ENCODE measurements at regions not wholly inside any gene's neighbourhood (a gene's known extent, or its start where the extent isn't known, plus 50 kb on each side); places are given as distances from the start of the nearest gene placed in this dataset.
A peak's percentile ranks its signal among the peaks of the same experiment; 100 is the strongest.
"Not testable (repeated sequence)": the region's sequence is repeated elsewhere in the genome, so short reads cannot be mapped to it uniquely, and the experiment has no call there.

GRCh38 chr5:10069637-10070313 is 179.9 kb downstream of the ATPSCKMT start:
- no peak for DNase-seq

GRCh38 chr5:10065428-10066000 is 184.2 kb downstream of the ATPSCKMT start:
- no peak for DNase-seq

- DNase-seq: no peak
Measured at GRCh38 chr5:10064546-10065195, 185.0 kb downstream of the ATPSCKMT start.

GRCh38 chr5:10063997-10064396 is 185.7 kb downstream of the ATPSCKMT start:
- no peak for DNase-seq

DNA sequence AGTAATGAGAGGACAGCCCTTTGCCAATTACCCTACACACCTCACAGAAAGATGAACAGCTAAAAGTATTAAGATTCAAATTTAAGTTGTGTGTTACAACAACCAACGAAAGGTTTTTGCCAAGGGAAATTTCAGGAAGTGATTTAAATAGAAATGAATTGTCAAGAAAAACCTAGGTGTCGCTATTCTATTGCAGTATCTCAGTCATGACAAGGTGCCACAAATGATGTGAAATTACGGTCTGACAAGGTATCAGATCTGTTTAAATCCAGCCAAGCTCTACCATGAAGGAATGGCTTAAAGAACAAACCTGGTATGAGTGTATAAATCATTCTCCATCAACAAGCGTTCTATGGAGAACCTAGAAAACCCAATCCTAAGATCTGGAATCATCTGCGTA is 189.7 kb downstream of the ATPSCKMT start:
- no peak for DNase-seq

- DNase-seq: no peak
Measured at GRCh38 chr5:10059556-10059955, 190.1 kb downstream of the ATPSCKMT start.

- DNase-seq: no peak
Measured at GRCh38 chr5:10057356-10057755, 192.3 kb downstream of the ATPSCKMT start.

- no peak for DNase-seq
Measured at GRCh38 chr5:10056228-10056760, 193.4 kb downstream of the ATPSCKMT start.

DNA sequence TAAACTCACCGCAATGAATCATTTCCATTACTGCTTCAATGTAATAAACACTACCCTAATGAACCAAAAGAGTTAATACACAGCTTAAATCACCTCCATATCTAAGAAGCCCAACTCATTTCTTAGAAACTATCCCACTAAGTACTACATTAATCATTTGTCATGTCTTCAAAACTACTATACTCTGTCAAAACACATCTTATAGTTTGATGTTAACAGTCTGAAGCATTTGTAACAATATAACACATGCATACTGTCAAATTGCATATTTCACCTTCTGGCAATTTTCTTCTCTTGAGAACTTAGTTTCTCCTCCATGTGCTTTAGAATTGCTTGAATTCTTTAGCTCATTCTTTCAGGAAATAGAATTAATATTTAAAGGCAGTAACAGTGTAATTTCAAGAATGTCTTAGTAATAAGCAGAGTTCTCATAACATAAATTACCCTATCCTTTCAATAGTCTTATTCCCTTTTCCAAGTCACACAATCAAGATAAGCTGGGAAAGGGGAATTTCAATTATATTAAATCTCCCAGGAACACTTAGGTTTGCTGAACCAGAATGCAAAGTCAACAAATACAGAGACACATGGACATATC is 199.7 kb downstream of the ATPSCKMT start:
- no peak for DNase-seq

GRCh38 chr5:10046676-10047075 is 203.0 kb downstream of the ATPSCKMT start:
- no peak for DNase-seq

DNA sequence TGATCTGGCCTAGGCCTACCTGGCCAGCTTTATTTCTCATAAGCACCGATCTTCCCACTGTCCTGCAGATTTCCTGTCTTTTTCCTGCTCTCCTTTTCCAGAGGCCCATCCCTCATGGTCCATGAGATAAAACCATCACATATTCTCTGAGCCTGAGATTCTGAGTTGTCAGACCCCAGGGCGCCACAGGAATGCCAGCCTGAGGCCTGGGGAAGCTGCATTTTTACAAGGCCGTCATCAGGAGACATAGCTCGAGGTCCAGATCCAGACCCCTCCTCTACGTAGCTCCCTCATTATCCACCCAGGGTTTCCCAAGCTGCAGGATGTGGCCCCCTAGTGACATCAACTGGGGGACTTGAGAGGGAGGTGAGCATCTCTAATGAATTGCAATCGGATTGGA is 204.3 kb downstream of the ATPSCKMT start:
- DNase-seq: no peak

DNA sequence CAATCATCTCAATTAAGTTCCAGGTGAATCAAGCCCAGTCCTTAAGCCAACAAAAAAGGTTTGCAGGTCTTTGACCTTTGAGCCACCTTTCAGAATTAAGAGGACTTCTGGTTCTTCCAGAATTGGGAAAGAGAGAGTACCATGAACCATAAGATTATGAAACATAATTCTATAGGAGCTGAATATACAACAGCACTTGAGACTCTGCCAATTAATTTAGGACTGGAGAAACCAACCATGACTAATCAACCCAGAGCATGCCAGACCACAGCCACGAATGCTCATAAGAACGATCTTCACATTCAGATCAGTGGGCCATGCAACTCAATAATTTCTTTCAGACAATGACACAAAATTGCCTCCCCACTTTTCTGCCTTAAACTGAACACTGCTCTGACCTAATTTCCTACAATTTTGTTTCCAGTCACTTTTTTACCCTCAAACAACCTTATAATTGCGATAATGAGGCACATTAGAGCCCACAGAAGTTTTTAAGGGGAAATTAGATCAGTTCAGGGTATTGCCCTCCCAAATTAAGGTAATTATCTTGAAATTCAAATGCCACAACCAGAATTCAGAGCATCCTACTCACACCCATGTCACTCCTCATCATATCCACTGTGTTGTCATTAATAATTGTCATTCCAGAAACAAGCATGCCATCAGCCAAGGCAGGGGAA is 213.4 kb downstream of the ATPSCKMT start:
- DNase-seq: no peak

DNA sequence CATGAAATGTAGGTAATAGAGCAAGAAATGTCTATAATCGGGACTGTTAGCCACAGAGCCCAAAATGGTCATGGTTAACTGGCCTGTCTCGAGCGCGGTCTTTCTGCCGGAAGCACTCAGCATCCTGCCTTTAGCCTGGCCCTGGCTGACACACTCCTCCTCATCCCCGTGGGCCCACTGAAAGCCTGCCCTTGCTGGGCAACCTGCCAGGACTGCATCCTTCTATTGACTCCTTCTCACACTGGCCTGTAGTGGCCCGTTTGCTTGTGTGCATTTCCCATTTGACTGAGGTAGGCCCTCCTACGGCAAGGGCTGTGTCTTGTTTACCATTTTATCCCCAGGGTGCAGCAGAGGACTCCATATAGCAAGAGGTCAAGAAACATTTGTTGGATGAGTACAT is 215.7 kb downstream of the ATPSCKMT start:
- peak; percentile 1 for DNase-seq

GRCh38 chr5:10031817-10032216 is 217.9 kb downstream of the ATPSCKMT start:
- DNase-seq: no peak

DNA sequence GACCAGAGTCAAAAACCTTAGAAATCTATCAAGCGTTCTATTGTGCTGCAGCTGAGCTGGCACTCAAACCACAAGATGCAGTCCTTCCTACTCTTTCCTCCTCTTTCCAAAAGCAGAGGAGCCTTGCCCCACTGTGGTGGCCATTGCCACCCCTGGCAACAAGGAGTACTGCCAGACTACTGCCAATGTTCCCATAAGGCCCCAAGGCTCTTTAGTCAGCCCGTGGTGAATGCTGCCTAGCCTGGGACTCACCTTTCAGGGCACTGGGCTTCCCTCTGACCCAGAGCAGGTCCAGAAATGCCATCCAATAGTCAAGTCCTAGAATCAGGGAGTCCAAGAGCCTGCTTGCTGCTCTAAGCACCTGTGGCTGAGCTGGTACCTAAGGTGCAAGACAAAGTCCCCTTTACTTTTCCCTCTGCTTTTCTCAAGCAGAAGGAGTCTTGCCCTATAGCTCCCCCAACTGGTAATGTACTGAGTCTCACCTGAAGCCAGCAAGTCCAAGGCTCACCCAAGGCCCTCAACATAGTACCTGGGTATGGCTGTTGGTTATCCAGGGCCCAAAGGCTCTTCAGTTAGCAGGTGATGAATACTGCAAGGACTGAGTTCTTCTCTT is 219.4 kb downstream of the ATPSCKMT start:
- no peak for DNase-seq

DNA sequence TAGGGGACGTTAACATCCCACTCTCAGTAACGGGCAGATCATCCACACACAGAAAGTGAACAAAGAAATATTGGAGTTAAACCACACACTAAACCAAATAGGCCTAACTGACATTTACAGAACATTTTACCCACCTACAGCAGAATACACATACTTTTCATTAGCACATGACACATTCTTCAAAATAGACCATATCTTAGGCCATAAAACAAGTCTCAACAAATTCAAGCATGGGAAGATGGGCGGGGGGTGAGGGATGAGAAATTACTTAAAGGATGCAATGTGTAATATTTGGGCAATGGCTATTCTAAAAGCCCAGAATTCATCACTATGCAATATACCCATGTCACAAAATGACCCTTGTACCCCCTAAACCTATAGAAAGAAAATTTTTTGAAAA is 226.2 kb downstream of the ATPSCKMT start:
- DNase-seq: no peak

DNA sequence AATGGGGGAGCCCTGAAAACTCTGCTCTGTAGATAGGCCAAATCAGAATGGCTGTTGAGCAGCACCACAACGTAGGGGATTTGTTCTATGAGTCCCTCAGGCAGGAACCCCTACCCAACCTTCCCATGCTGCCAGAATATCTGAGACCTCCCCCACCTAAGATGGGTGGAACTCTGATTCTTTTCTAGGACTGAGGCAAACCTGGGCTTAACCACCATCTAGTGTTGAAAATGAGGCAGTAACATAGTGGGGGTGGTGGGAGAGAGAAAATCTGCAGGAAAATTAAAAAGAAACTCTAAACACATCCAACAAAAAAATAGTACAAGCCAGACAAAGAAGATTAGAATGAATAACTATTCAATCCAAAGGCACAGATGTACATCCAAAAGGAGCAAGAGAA is 228.4 kb downstream of the ATPSCKMT start:
- DNase-seq: no peak

- DNase-seq: no peak
Measured at GRCh38 chr5:10019236-10019635, 230.5 kb downstream of the ATPSCKMT start.

GRCh38 chr5:10018201-10019069 is 231.3 kb downstream of the ATPSCKMT start:
- no peak for DNase-seq

DNA sequence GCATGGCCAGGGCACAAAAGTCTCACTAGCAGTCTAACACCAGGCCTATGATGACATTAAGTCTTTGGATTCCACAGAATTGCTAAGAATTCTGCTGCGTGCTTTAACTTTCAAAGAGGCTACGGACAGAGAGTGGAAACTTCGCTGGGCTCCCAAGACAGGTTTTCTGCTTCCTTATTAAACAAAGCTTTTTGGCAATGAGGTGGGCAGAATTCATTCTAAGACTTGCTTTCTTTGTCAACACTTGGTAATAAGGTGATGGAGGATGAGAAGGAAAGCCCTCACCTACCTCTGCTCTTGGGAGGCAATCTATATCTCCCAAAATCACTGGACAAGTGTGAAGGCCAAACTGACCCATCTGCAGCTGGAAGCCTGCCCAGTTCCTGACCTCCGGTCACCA is 231.9 kb downstream of the ATPSCKMT start:
- DNase-seq: no peak

DNA sequence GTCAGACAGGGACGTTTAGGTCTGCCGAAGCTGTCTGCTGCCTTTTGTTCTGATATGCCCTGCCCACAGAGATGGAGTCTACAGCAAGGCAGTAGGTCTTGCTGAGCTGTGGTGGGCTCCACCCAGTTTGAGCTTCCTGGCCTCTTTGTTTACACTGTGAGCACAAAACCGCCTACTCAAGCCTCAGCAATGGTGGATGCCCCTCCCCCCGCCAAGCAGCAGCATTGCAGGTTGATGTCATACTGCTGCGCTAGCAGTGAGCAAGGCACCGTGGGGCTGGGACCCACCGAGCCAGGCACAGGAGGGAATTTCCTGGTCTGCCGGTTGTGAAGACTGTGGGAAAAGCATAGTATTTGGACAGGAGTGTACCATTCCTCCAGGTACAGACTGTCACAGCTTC is 233.1 kb downstream of the ATPSCKMT start:
- DNase-seq: not testable (repeated sequence)

GRCh38 chr5:10015681-10016080 is 234.0 kb downstream of the ATPSCKMT start:
- DNase-seq: not testable (repeated sequence)
